GM12891 (cell line): ENCODE measurements at regions not wholly inside any gene's neighbourhood (a gene's known extent, or its start where the extent isn't known, plus 50 kb on each side); places are given as distances from the start of the nearest gene placed in this dataset.

ENCODE experiments used
- POLR2A ChIP-seq: IDR thresholded peaks from 2 replicates; pipeline ENCODE4 v1.6.1; 2011; ENCODE audit warnings: low read depth, low read length, control low read depth
- POLR2AphosphoS5 ChIP-seq: IDR thresholded peaks from 2 replicates; pipeline ENCODE4 v1.6.1; 2011; ENCODE audit warnings: low read depth, low read length, control low read depth
- POU2F2 ChIP-seq: IDR thresholded peaks from 2 replicates; pipeline ENCODE4 v1.6.1; 2011; ENCODE audit warnings: low read depth, mild to moderate bottlenecking, control low read depth, low read length, moderate library complexity
- TAF1 ChIP-seq: IDR thresholded peaks from 2 replicates; pipeline ENCODE4 v1.6.1; 2011; ENCODE audit warnings: low read depth, low read length, control low read depth

DNA sequence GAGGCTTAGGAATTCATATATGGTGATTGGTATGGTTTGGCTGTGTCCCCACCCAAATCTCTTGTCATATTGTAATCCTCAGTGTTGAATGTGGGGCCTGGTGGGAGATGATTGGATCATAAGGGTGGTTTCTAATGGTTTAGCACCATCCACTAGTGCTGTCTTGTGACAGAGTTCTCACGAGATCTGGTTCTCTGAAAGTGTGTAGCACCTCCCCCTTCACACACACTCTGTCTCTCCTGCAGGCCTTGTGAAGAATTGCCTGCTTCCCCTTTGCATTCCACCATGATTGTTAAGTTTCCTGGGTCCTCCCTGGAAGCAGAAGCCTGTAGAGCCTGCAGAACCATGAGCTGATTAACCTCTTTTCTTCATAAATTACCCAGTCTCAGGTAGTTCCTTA lies 135.8 kb upstream of the FAT1 start:
- TF ChIP-seq POU2F2 = no peak
- TF ChIP-seq POLR2AphosphoS5 = no peak
- TF ChIP-seq POLR2A = no peak
- TF ChIP-seq TAF1 = no peak
